22Rv1 (cell line): ENCODE measurements at regions not wholly inside any gene's neighbourhood (a gene's known extent, or its start where the extent isn't known, plus 50 kb on each side); places are given as distances from the start of the nearest gene placed in this dataset.

Experiments used
- CTCF ChIP-seq: fragments of 450-650 bp; IDR thresholded peaks from 2 replicates; pipeline ENCODE4 v1.5.1; 2017; ENCODE audit warnings: mild to moderate bottlenecking
- ZFX ChIP-seq: fragments of 450-650 bp; IDR thresholded peaks from 2 replicates; pipeline ENCODE4 v1.6.1; 2017; ENCODE audit warnings: antibody characterized with exemption, borderline replicate concordance

- TF ChIP-seq CTCF (no peak), ZFX (no peak)
Observed at GRCh38 chr10:36354633-36355032, 712.5 kb upstream of the FZD8 start.
